H1 (cell line): ENCODE measurements at regions not wholly inside any gene's neighbourhood (a gene's known extent, or its start where the extent isn't known, plus 50 kb on each side); places are given as distances from the start of the nearest gene placed in this dataset.

Experiments
- CTCF ChIA-PET: fragments of 300-600 bp; sonication (Branson Sonifier 250); formaldehyde crosslinking; loops from one replicate; lab custom pipeline; 2021; ENCODE audit not compliant: partially characterized antibody; lab: Charles Lee
- POLR2A ChIA-PET: fragments of 300-600 bp; sonication (Branson Sonifier 250); formaldehyde crosslinking; loops from one replicate; lab custom pipeline; 2021; ENCODE audit warnings: inconsistent platforms; ENCODE audit not compliant: partially characterized antibody; lab: Charles Lee
- DNase-seq, 2 experiments: peaks; one replicate each; pipeline versions ENCODE4 v3.0.0 to v3.0.0-alpha.2; 2010 to 2022; ENCODE audit warnings: low spot score in 2 of 2, low read depth in 1 of 2, mixed read lengths in 1 of 2
- FAIRE-seq: peaks from 2 replicates; lab custom pipeline; 2011; peaks lifted over from hg19 to GRCh38; lab: Jason Lieb, UNC
- H2AFZ ChIP-seq: 2 replicates; pipeline ENCODE4 v1.8.1; 2012; ENCODE audit warnings: low read length, inconsistent platforms
- H2AK5ac ChIP-seq: 2 replicates; pipeline ENCODE4 v1.6.1; 2013; ENCODE audit warnings: low read depth, low read length
- H2BK120ac ChIP-seq: replicated peaks from 2 replicates; pipeline ENCODE3; 2013; ENCODE audit warnings: low read depth, low read length, inconsistent platforms
- H2BK12ac ChIP-seq: 2 replicates; pipeline ENCODE4 v1.6.1; 2013; ENCODE audit warnings: low read depth, low read length
- H2BK15ac ChIP-seq: 2 replicates; pipeline ENCODE4 v1.6.1; 2013; ENCODE audit warnings: low read length
- H2BK20ac ChIP-seq: 2 replicates; pipeline ENCODE4 v1.6.1; 2013; ENCODE audit warnings: low read length
- H2BK5ac ChIP-seq: 2 replicates; pipeline ENCODE4 v1.6.1; 2013; ENCODE audit warnings: low read depth, low read length
- H3K14ac ChIP-seq: 2 replicates; pipeline ENCODE4 v1.6.1; 2013; ENCODE audit warnings: inconsistent platforms; ENCODE audit not compliant: insufficient read length
- H3K18ac ChIP-seq: 2 replicates; pipeline ENCODE4 v1.6.1; 2013; ENCODE audit warnings: low read length; ENCODE audit errors: extremely low read depth
- H3K23ac ChIP-seq: 2 replicates; pipeline ENCODE4 v1.6.1; 2013; ENCODE audit warnings: inconsistent platforms; ENCODE audit not compliant: insufficient read length
- H3K23me2 ChIP-seq: 2 replicates; pipeline ENCODE4 v1.6.1; 2013; ENCODE audit warnings: low read depth, low read length
- H3K27ac ChIP-seq: 2 replicates; pipeline ENCODE4 v1.6.1; 2011; ENCODE audit warnings: low read depth, low read length, inconsistent platforms
- H3K27me3 ChIP-seq, 4 experiments: replicated peaks in 1 of 4; 1 replicate in 1 of 4; 2 replicates in 3 of 4; pipeline versions ENCODE4 v1.6.1 to v1.8.1; 2011 to 2013; ENCODE audit warnings: low read length in 3 of 4, mild to moderate bottlenecking in 3 of 4, inconsistent platforms in 2 of 4, mixed read lengths in 2 of 4, moderate library complexity in 1 of 4; ENCODE audit not compliant: control insufficient read depth in 3 of 4, insufficient read depth in 3 of 4; ENCODE audit errors: extremely low read depth in 1 of 4
- H3K36me3 ChIP-seq, 4 experiments: 2 replicates each; pipeline versions ENCODE4 v1.6.1 to v1.8.1; 2011 to 2013; ENCODE audit warnings: mild to moderate bottlenecking in 4 of 4, low read length in 3 of 4, moderate library complexity in 2 of 4, control low read depth in 1 of 4, inconsistent platforms in 1 of 4; ENCODE audit not compliant: insufficient read depth in 4 of 4, control insufficient read depth in 2 of 4
- H3K4ac ChIP-seq: replicated peaks from 2 replicates; pipeline ENCODE3; 2013; ENCODE audit warnings: low read length, low read depth, mixed read lengths, inconsistent platforms; ENCODE audit not compliant: insufficient read length
- H3K4me1 ChIP-seq, 4 experiments: replicated peaks in 1 of 4; 1 replicate in 1 of 4; 2 replicates in 3 of 4; pipeline versions ENCODE4 v1.6.1 to v1.8.1; 2011 to 2013; ENCODE audit warnings: low read length in 3 of 4, inconsistent platforms in 2 of 4, mixed read lengths in 1 of 4; ENCODE audit not compliant: insufficient read depth in 4 of 4, control insufficient read depth in 3 of 4
- H3K4me2 ChIP-seq, 2 experiments: 2 replicates each; pipeline versions ENCODE4 v1.6.1 to v1.8.1; 2011 to 2013; ENCODE audit warnings: low read depth in 2 of 2, low read length in 2 of 2, control low read depth in 1 of 2, inconsistent platforms in 1 of 2, mild to moderate bottlenecking in 1 of 2; ENCODE audit not compliant: insufficient read depth in 1 of 2
- H3K4me3 ChIP-seq, 4 experiments: fragments of 200-600, 300-600 bp in 1 of 4; sonication (generic), shearing (Covaris generic), sonication (Bioruptor Twin) in 1 of 4; 2 replicates each; pipeline versions ENCODE4 v1.5.1 to v1.8.1; 2011 to 2016; ENCODE audit warnings: low read length in 4 of 4, low read depth in 3 of 4, control low read depth in 2 of 4, inconsistent platforms in 2 of 4, mild to moderate bottlenecking in 2 of 4, mixed read lengths in 1 of 4, moderate library complexity in 1 of 4; ENCODE audit not compliant: insufficient read depth in 2 of 4; ENCODE audit errors: extremely low read depth in 1 of 4
- H3K56ac ChIP-seq: replicated peaks from 2 replicates; pipeline ENCODE3; 2013; ENCODE audit warnings: low read depth, mild to moderate bottlenecking, mixed read lengths, low read length, inconsistent platforms; ENCODE audit not compliant: insufficient read length
- H3K79me1 ChIP-seq: 2 replicates; pipeline ENCODE4 v1.6.1; 2013; ENCODE audit warnings: low read depth, low read length, control low read depth
- H3K79me2 ChIP-seq, 2 experiments: 2 replicates each; pipeline versions ENCODE4 v1.6.1 to v1.8.1; 2012 to 2013; ENCODE audit warnings: low read length in 2 of 2, mild to moderate bottlenecking in 2 of 2, inconsistent platforms in 1 of 2; ENCODE audit not compliant: insufficient read depth in 2 of 2, control insufficient read depth in 1 of 2
- H3K9ac ChIP-seq, 4 experiments: replicated peaks in 1 of 4; 1 replicate in 1 of 4; 2 replicates in 3 of 4; pipeline versions ENCODE4 v1.6.1 to v1.8.1; 2011 to 2013; ENCODE audit warnings: low read depth in 3 of 4, low read length in 3 of 4, control low read depth in 2 of 4, mild to moderate bottlenecking in 2 of 4, moderate library complexity in 2 of 4, inconsistent platforms in 1 of 4; ENCODE audit errors: extremely low read depth in 1 of 4
- H3K9me3 ChIP-seq, 2 experiments: 2 replicates each; pipeline versions ENCODE4 v1.6.1 to v1.8.1; 2012 to 2013; ENCODE audit warnings: mild to moderate bottlenecking in 2 of 2, moderate library complexity in 2 of 2, control low read depth in 1 of 2, inconsistent platforms in 1 of 2, low read depth in 1 of 2, low read length in 1 of 2, mixed read lengths in 1 of 2; ENCODE audit not compliant: insufficient read depth in 2 of 2
- H4K20me1 ChIP-seq, 2 experiments: replicated peaks in 1 of 2; 2 replicates each; pipeline versions ENCODE3 to v1.8.1; 2011 to 2013; ENCODE audit warnings: inconsistent platforms in 2 of 2, low read length in 2 of 2, mild to moderate bottlenecking in 1 of 2; ENCODE audit not compliant: insufficient read depth in 2 of 2, control insufficient read depth in 1 of 2
- H4K5ac ChIP-seq: 2 replicates; pipeline ENCODE4 v1.6.1; 2013; ENCODE audit warnings: low read length, low read depth, mixed read lengths, inconsistent platforms; ENCODE audit not compliant: insufficient read length
- H4K8ac ChIP-seq: 2 replicates; pipeline ENCODE4 v1.8.0; 2013; ENCODE audit warnings: mild to moderate bottlenecking, moderate library complexity, low read length, inconsistent platforms; ENCODE audit not compliant: insufficient read depth; ENCODE audit errors: extremely low read depth
- H4K91ac ChIP-seq: replicated peaks from 2 replicates; pipeline ENCODE3; 2013; ENCODE audit warnings: low read length, mixed read lengths, inconsistent platforms; ENCODE audit not compliant: insufficient read length
- KDM4A ChIP-seq: IDR thresholded peaks from one replicate; pipeline ENCODE4 v1.7.1; 2012; ENCODE audit warnings: low read depth, mild to moderate bottlenecking, moderate library complexity, low read length, inconsistent platforms; ENCODE audit not compliant: severe bottlenecking
- NRF1 ChIP-seq: IDR thresholded peaks from 2 replicates; pipeline ENCODE4 v1.6.1; 2011; ENCODE audit warnings: mild to moderate bottlenecking, low read depth, low read length, improper control_type of control experiment
- SP4 ChIP-seq: IDR thresholded peaks from 2 replicates; pipeline ENCODE4 v1.6.1; 2012; ENCODE audit warnings: low read length, inconsistent platforms
- TAF1 ChIP-seq: IDR thresholded peaks from 2 replicates; pipeline ENCODE4 v1.6.1; 2011; ENCODE audit warnings: mild to moderate bottlenecking, low read depth, low read length
- WGBS, 2 experiments: shearing (Covaris generic) in 1 of 2; methylation state at CpG; one replicate each; pipeline versions ENCODE4 v1.1.6 to v1.1.7; 2013 to 2015; ENCODE audit warnings: low lambda C conversion rate in 2 of 2, mixed read lengths in 2 of 2, inconsistent platforms in 1 of 2, low coverage in 1 of 2, missing lambda C conversion rate in 1 of 2; ENCODE audit not compliant: insufficient replicate concordance in 2 of 2, insufficient coverage in 1 of 2, insufficient read length in 1 of 2; ENCODE audit errors: extremely low coverage in 1 of 2, missing lambda C conversion rate in 1 of 2; 5-methylcytosine and 5-hydroxymethylcytosine counted together

GRCh38 chr1:42034426-42034825, 115.7 kb upstream of the HIVEP3 start:
- no peak overlapping the region for H4K8ac ChIP-seq
- no peak overlapping the region for H2AK5ac ChIP-seq
- peak overlapping the region in 2 of 4 experiments; percentile 93 to 99; a peak in 3 of 8 replicates for H3K4me3 ChIP-seq
- H2BK5ac ChIP-seq: no peak overlapping the region
- H3K56ac ChIP-seq: no peak overlapping the region
- peak overlapping the region; percentile 83 to 85 for H3K4me2 ChIP-seq
- 79% methylated on average over 6 of the region's 6 CpGs; no CpG with 5 or more reads in 1 of the 2 experiments for WGBS, 2 experiments
- no peaks in the 10 kb centered on the region for H4K20me1 ChIP-seq
- H2AFZ ChIP-seq: peak overlapping the region; percentile 89; the same call in 1 of the 2 replicates
- H3K9me3 ChIP-seq: no peaks in the 10 kb centered on the region
- H2BK120ac ChIP-seq: no peak overlapping the region
- H3K79me2 ChIP-seq: no peaks in the 10 kb centered on the region
- no peak overlapping the region for H3K4ac ChIP-seq
- no peak overlapping the region for H3K14ac ChIP-seq
- H4K91ac ChIP-seq: no peak overlapping the region
- H4K5ac ChIP-seq: no peak overlapping the region
- DNase-seq: no peak
- H3K23me2 ChIP-seq: peaks cover 8% of the 10 kb centered on the region; the same call in 1 of the 2 replicates
- ChIA-PET POLR2A (interaction anchor here (0.7 kb wide), 1 partner anchor 354 kb away, joined by 3 read pairs; no protein-coding TSS in a partner anchor), CTCF (interaction anchor here (0.7 to 1.4 kb wide), 4 partner anchors 9 to 222 kb away, joined by 4 to 6 read pairs (median 4); no protein-coding TSS in a partner anchor)
- H3K36me3 ChIP-seq: no peaks in the 10 kb centered on the region
- H2BK15ac ChIP-seq: no peak overlapping the region
- no peaks in the 10 kb centered on the region for H3K79me1 ChIP-seq
- peaks cover 0 to 3% (median 0%) of the 10 kb centered on the region in 4 experiments; a peak in 1 of 7 replicates for H3K4me1 ChIP-seq
- no peak overlapping the region for H2BK20ac ChIP-seq
- H2BK12ac ChIP-seq: no peak overlapping the region
- TF ChIP-seq TAF1 (no peak), KDM4A (no peak), NRF1 (no peak), SP4 (no peak)
- no peak overlapping the region for H3K9ac ChIP-seq
- no peak overlapping the region for H3K23ac ChIP-seq
- peaks cover 0 to 16% (median 11%) of the 10 kb centered on the region in 4 experiments; a peak in 6 of 7 replicates for H3K27me3 ChIP-seq
- H3K27ac ChIP-seq: no peak overlapping the region
- FAIRE-seq: no peak
- H3K18ac ChIP-seq: no peak overlapping the region
